Nephron progenitor cell (in vitro differentiated cells): ENCODE measurements at regions not wholly inside any gene's neighbourhood (a gene's known extent, or its start where the extent isn't known, plus 50 kb on each side); places are given as distances from the start of the nearest gene placed in this dataset.

Experiments
- DNase-seq: peaks from one replicate; pipeline ENCODE4 v3.0.0; 2021
- H3K27ac Mint-ChIP-seq: 2 replicates; pipeline ENCODE4 v1.8.0; 2021; ENCODE audit warnings: mild to moderate bottlenecking, moderate library complexity, mixed read lengths
- H3K27me3 Mint-ChIP-seq: 2 replicates; pipeline ENCODE4 v1.8.0; 2021; ENCODE audit warnings: mild to moderate bottlenecking, low read depth, mixed read lengths; ENCODE audit not compliant: poor library complexity
- H3K36me3 Mint-ChIP-seq: 2 replicates; pipeline ENCODE4 v1.8.0; 2021; ENCODE audit warnings: low read depth, mixed read lengths
- H3K4me1 Mint-ChIP-seq: 2 replicates; pipeline ENCODE4 v1.8.0; 2021; ENCODE audit warnings: mixed read lengths
- H3K4me3 Mint-ChIP-seq: 2 replicates; pipeline ENCODE4 v1.8.0; 2021; ENCODE audit warnings: mild to moderate bottlenecking, moderate library complexity, mixed read lengths
- H3K9me3 Mint-ChIP-seq: 2 replicates; pipeline ENCODE4 v1.8.0; 2021; ENCODE audit warnings: mild to moderate bottlenecking, moderate library complexity, mixed read lengths
- CTCF ChIP-seq: fragments of 200-600 bp; sonication (generic); IDR thresholded peaks from 2 replicates; pipeline ENCODE4 v1.5.0; 2021; ENCODE audit warnings: antibody characterized with exemption

- no peaks in the 10 kb centered on the region for H3K9me3 Mint-ChIP-seq
- TF ChIP-seq CTCF, result no peak
- no peaks in the 10 kb centered on the region for H3K36me3 Mint-ChIP-seq
- H3K27me3 Mint-ChIP-seq, result peaks cover 10% of the 10 kb centered on the region
- no peaks in the 10 kb centered on the region for H3K4me1 Mint-ChIP-seq
- DNase-seq, result no peak
- H3K4me3 Mint-ChIP-seq, result no peak overlapping the region
- no peak overlapping the region for H3K27ac Mint-ChIP-seq
Observed at GRCh38 chr12:13692332-13692731, 289.1 kb downstream of the GRIN2B start.

GRCh38 chr12:13691598-13691997, 289.8 kb downstream of the GRIN2B start:
- no peak for TF ChIP-seq CTCF
- Mint-ChIP-seq H3K27ac (no peak overlapping the region), H3K4me1 (no peaks in the 10 kb centered on the region), H3K9me3 (no peaks in the 10 kb centered on the region), H3K4me3 (no peak overlapping the region), H3K27me3 (peaks cover 8% of the 10 kb centered on the region), H3K36me3 (no peaks in the 10 kb centered on the region)
- no peak for DNase-seq

- H3K9me3 Mint-ChIP-seq, result no peaks in the 10 kb centered on the region
- no peak overlapping the region for H3K27ac Mint-ChIP-seq
- no peak overlapping the region for H3K4me3 Mint-ChIP-seq
- H3K4me1 Mint-ChIP-seq, result no peaks in the 10 kb centered on the region
- DNase-seq, result no peak
- no peak for TF ChIP-seq CTCF
- no peaks in the 10 kb centered on the region for H3K36me3 Mint-ChIP-seq
- no peaks in the 10 kb centered on the region for H3K27me3 Mint-ChIP-seq
Observed at GRCh38 chr12:13687633-13688032, 293.8 kb downstream of the GRIN2B start.

GRCh38 chr12:13686260-13686659, 295.1 kb downstream of the GRIN2B start:
- no peaks in the 10 kb centered on the region for H3K27me3 Mint-ChIP-seq
- TF ChIP-seq CTCF, result no peak
- H3K4me1 Mint-ChIP-seq, result no peaks in the 10 kb centered on the region

GRCh38 chr12:13680916-13681315, 300.5 kb downstream of the GRIN2B start:
- no peaks in the 10 kb centered on the region for H3K36me3 Mint-ChIP-seq
- H3K4me1 Mint-ChIP-seq, result no peaks in the 10 kb centered on the region
- no peak for TF ChIP-seq CTCF
- no peak overlapping the region for H3K4me3 Mint-ChIP-seq
- H3K27ac Mint-ChIP-seq, result no peak overlapping the region
- peaks cover 7% of the 10 kb centered on the region for H3K27me3 Mint-ChIP-seq
- no peak for DNase-seq
- H3K9me3 Mint-ChIP-seq, result no peaks in the 10 kb centered on the region

More at GRCh38 chr12:13686260-13686659, 295.1 kb downstream of the GRIN2B start:
- H3K9me3 Mint-ChIP-seq, result no peaks in the 10 kb centered on the region
- H3K4me3 Mint-ChIP-seq, result no peak overlapping the region
- no peak for DNase-seq
- H3K36me3 Mint-ChIP-seq, result no peaks in the 10 kb centered on the region
- H3K27ac Mint-ChIP-seq, result no peak overlapping the region

GRCh38 chr12:13676880-13677279, 304.5 kb downstream of the GRIN2B start:
- Mint-ChIP-seq H3K27ac (no peak overlapping the region), H3K27me3 (peaks cover 12% of the 10 kb centered on the region), H3K4me3 (no peak overlapping the region), H3K36me3 (no peaks in the 10 kb centered on the region), H3K9me3 (no peaks in the 10 kb centered on the region), H3K4me1 (no peaks in the 10 kb centered on the region)
- DNase-seq, result no peak
- no peak for TF ChIP-seq CTCF
